Type B pancreatic cell (in vitro differentiated cells): ENCODE measurements at regions not wholly inside any gene's neighbourhood (a gene's known extent, or its start where the extent isn't known, plus 50 kb on each side); places are given as distances from the start of the nearest gene placed in this dataset.
"Not testable (repeated sequence)": the region's sequence is repeated elsewhere in the genome, so short reads cannot be mapped to it uniquely, and the experiment has no call there.

Experiments used
- DNase-seq: peaks from one replicate; pipeline ENCODE4 v3.0.0; 2021; ENCODE audit warnings: mixed read lengths; ENCODE audit not compliant: unreplicated experiment; ENCODE audit errors: extremely low spot score
- H3K27ac Mint-ChIP-seq: 2 replicates; pipeline ENCODE4 v1.8.0; 2021; ENCODE audit warnings: mild to moderate bottlenecking, mixed read lengths
- H3K27me3 Mint-ChIP-seq: 2 replicates; pipeline ENCODE4 v1.8.0; 2021; ENCODE audit warnings: mixed read lengths
- H3K36me3 Mint-ChIP-seq: 2 replicates; pipeline ENCODE4 v1.8.0; 2021; ENCODE audit warnings: mixed read lengths
- H3K4me1 Mint-ChIP-seq: one replicate; pipeline ENCODE4 v1.8.0; 2021; ENCODE audit warnings: mixed read lengths; ENCODE audit not compliant: unreplicated experiment
- H3K4me3 Mint-ChIP-seq: 2 replicates; pipeline ENCODE4 v1.8.0; 2021; ENCODE audit warnings: mild to moderate bottlenecking, mixed read lengths
- H3K9me3 Mint-ChIP-seq: 2 replicates; pipeline ENCODE4 v1.8.0; 2021; ENCODE audit warnings: mixed read lengths
- TF ChIP-seq, protein P1 (sequence below): fragments of 200-600 bp; sonication (generic); conservative IDR thresholded peaks from 2 replicates; pipeline ENCODE4 v1.5.0; 2021; ENCODE audit warnings: antibody characterized with exemption, mild to moderate bottlenecking

- no peaks in the 10 kb centered on the region for H3K9me3 Mint-ChIP-seq
- H3K4me1 Mint-ChIP-seq: no peaks in the 10 kb centered on the region
- no peaks in the 10 kb centered on the region for H3K36me3 Mint-ChIP-seq
Observed at GRCh38 chr21:28025111-28025510, 967.6 kb downstream of the LTN1 start.

GRCh38 chr21:28018741-28019669 lies 973.7 kb downstream of the LTN1 start:
- TF ChIP-seq, protein P1, sequence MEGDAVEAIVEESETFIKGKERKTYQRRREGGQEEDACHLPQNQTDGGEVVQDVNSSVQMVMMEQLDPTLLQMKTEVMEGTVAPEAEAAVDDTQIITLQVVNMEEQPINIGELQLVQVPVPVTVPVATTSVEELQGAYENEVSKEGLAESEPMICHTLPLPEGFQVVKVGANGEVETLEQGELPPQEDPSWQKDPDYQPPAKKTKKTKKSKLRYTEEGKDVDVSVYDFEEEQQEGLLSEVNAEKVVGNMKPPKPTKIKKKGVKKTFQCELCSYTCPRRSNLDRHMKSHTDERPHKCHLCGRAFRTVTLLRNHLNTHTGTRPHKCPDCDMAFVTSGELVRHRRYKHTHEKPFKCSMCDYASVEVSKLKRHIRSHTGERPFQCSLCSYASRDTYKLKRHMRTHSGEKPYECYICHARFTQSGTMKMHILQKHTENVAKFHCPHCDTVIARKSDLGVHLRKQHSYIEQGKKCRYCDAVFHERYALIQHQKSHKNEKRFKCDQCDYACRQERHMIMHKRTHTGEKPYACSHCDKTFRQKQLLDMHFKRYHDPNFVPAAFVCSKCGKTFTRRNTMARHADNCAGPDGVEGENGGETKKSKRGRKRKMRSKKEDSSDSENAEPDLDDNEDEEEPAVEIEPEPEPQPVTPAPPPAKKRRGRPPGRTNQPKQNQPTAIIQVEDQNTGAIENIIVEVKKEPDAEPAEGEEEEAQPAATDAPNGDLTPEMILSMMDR: no peak
- Mint-ChIP-seq H3K36me3 (no peaks in the 10 kb centered on the region), H3K9me3 (no peaks in the 10 kb centered on the region), H3K27ac (no peak overlapping the region), H3K4me1 (no peaks in the 10 kb centered on the region), H3K4me3 (no peak overlapping the region), H3K27me3 (no peaks in the 10 kb centered on the region)
- DNase-seq: no peak

More at GRCh38 chr21:28025111-28025510, 967.6 kb downstream of the LTN1 start:
- H3K4me3 Mint-ChIP-seq: no peak overlapping the region
- H3K27me3 Mint-ChIP-seq: no peaks in the 10 kb centered on the region
- H3K27ac Mint-ChIP-seq: no peak overlapping the region
- no peak for DNase-seq
- TF ChIP-seq, protein P1: no peak

DNA sequence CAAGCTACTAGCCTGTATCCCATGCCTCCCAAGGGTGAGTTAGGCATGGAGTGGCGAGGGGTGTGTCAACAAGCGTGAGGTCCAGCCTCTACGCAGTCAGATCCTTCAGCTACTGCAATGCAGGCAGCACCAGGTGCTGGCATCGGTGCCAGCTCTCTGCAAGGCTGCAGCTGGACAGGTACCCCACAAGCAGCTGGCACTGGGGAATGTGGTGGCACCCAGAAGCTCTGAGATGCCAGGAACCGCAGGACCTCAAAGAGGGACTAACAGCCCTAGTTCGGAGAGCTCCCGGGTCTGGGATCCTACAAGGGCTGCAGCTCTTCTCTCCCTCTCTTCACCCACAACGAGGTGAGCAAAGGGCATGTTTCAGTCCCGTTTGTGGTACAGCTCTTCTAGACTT lies 974.5 kb downstream of the LTN1 start:
- H3K36me3 Mint-ChIP-seq: no peaks in the 10 kb centered on the region
- TF ChIP-seq, protein P1: no peak
- no peak overlapping the region for H3K4me3 Mint-ChIP-seq

GRCh38 chr21:28016571-28016970 lies 976.1 kb downstream of the LTN1 start:
- no peak overlapping the region for H3K4me3 Mint-ChIP-seq
- no peak overlapping the region for H3K27ac Mint-ChIP-seq
- H3K9me3 Mint-ChIP-seq: no peaks in the 10 kb centered on the region
- TF ChIP-seq, protein P1: no peak
- H3K27me3 Mint-ChIP-seq: no peaks in the 10 kb centered on the region
- no peak for DNase-seq
- H3K36me3 Mint-ChIP-seq: no peaks in the 10 kb centered on the region
- no peaks in the 10 kb centered on the region for H3K4me1 Mint-ChIP-seq

More for the DNA sequence above, 974.5 kb downstream of the LTN1 start:
- DNase-seq: peak; percentile 64
- no peak overlapping the region for H3K27ac Mint-ChIP-seq
- no peaks in the 10 kb centered on the region for H3K9me3 Mint-ChIP-seq
- H3K4me1 Mint-ChIP-seq: no peaks in the 10 kb centered on the region
- no peaks in the 10 kb centered on the region for H3K27me3 Mint-ChIP-seq

- H3K9me3 Mint-ChIP-seq, H3K36me3 Mint-ChIP-seq, DNase-seq, H3K4me1 Mint-ChIP-seq, H3K27ac Mint-ChIP-seq, H3K4me3 Mint-ChIP-seq, H3K27me3 Mint-ChIP-seq: not testable (repeated sequence)
Observed at GRCh38 chr21:28013123-28013522, 979.6 kb downstream of the LTN1 start.

DNA sequence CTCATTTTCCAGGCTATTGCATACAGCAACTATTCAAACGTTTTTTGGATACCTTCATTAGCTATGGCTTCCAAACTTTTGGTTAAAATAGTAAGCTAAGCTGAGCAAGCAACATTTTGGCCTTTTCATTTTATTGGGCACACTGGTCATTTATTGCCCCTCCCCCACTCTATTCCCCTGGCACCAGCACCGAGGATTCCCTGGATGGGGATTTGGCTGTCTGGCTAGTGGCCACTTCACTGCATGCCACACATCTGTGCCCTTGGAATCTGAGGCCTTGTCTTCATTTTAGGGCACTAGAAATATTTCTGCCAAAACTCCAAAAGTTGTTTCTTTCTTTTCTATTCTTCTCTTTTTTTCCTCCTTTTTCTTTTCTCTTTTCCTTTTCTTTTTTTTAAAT lies 980.7 kb downstream of the LTN1 start:
- not testable (repeated sequence) for H3K27me3 Mint-ChIP-seq, H3K27ac Mint-ChIP-seq, DNase-seq, H3K9me3 Mint-ChIP-seq, H3K4me3 Mint-ChIP-seq, H3K36me3 Mint-ChIP-seq, H3K4me1 Mint-ChIP-seq

DNA sequence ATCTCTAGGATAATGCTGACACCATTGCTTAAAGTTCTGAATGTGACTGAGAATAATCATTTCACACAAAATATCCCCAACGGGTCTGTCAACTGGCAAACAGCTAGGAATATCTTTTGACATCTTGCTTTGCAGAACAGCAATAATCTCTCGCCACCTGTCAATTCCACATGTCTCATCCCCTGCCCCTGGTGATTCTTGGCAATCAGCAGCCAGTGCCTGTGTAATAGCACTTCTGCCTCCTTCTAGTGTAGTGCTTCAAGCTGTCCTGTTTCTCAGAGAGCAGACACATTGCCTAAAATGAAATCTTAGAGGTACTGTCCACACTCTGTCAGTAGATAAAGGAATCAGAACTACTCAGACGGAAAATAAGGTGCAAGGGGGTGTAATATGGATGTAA lies 984.4 kb downstream of the LTN1 start:
- DNase-seq, H3K4me1 Mint-ChIP-seq, H3K36me3 Mint-ChIP-seq, H3K27ac Mint-ChIP-seq, H3K9me3 Mint-ChIP-seq, H3K27me3 Mint-ChIP-seq, H3K4me3 Mint-ChIP-seq: not testable (repeated sequence)

DNA sequence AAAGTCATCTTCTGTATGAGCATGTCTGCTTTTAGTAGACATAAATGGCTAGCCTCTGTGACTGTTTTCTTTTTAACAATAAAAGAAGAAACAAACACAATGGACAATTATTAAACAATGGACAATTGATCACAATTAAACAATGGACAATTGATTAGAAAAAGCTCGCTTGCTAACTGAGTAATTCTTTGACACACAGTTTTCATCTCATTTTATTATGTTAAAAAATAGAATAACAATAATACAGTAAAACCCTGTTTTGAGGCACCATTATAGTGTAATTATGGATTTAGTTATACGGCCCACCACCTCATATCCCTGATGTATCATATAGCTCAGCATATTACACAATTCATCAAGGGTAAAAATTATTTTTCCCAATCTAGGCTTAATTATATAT lies 989.0 kb downstream of the LTN1 start:
- not testable (repeated sequence) for DNase-seq, H3K36me3 Mint-ChIP-seq, H3K4me3 Mint-ChIP-seq, H3K9me3 Mint-ChIP-seq, H3K27me3 Mint-ChIP-seq, H3K27ac Mint-ChIP-seq, H3K4me1 Mint-ChIP-seq

- not testable (repeated sequence) for DNase-seq, H3K4me3 Mint-ChIP-seq, H3K9me3 Mint-ChIP-seq, H3K27me3 Mint-ChIP-seq, H3K4me1 Mint-ChIP-seq, H3K36me3 Mint-ChIP-seq, H3K27ac Mint-ChIP-seq
Observed at GRCh38 chr21:27996906-27997305, 995.8 kb downstream of the LTN1 start.

DNA sequence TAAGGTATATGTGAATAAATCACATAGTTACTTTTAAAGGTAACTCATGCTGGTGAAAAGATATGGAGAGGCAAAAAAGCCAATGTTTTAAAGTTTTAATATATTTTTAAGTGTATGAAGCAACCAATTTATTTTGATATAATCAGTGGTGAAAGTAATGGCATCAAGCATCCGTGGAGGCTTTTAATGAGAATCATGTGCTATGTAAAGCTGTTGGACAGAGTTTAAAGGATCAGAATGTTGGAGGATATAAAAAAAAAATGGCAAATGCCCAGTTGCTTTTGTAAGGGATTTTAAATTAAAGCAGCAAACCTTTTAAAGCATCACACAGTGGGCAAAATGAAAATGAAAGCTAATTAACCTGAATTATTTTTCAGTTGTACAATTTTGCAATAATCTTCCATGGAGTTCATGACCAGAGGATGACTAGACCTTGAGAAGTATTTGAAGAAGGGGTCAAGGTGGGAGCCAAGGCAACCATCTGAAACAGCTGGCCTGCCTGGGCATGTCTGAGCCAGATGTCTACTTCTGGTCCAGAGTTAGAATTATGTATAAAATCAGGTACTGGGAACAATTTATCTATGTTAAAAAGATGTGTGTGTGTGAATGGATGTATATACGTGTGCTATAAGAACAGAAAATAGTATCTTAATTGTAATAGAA lies 1007.9 kb downstream of the LTN1 start:
- not testable (repeated sequence) for H3K27me3 Mint-ChIP-seq, H3K4me1 Mint-ChIP-seq, H3K4me3 Mint-ChIP-seq, H3K27ac Mint-ChIP-seq, DNase-seq, H3K36me3 Mint-ChIP-seq, H3K9me3 Mint-ChIP-seq
